ENCODE measurements at regions not wholly inside any gene's neighbourhood (a gene's known extent, or its start where the extent isn't known, plus 50 kb on each side); places are given as distances from the start of the nearest gene placed in this dataset.

DNA sequence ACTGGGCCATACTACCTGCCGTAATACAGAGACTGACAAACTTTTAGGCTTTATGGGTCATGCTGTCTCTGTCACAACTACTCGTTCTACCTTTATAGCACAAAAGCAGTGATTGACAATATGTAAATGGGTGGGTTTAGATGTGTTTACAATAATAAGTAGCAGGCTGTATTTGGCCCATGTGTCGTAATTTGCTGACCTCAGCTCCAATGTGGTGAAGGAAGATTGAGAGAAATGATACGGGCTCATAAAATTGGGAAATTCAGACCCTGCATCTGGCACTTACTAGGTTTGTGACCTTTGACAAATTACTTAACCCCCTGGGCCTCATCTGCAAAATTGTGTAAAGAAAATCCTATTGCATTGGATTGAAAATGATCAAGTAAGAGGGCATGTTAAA lies 150.8 kb upstream of the NPSR1 start:
- TF ChIP-seq POLR2AphosphoS5 (IDR thresholded peaks at IDR 0.05; ENCODE audit: borderline replicate concordance, low read depth, low read length) (no peak), FOXP2 (optimal IDR thresholded peaks at IDR 0.05; ENCODE audit: control extremely low read depth, extremely low read length, insufficient read depth) (no peak), EZH2 (IDR thresholded peaks at IDR 0.05) (no peak)
